DND-41 (cell line): ENCODE measurements at regions not wholly inside any gene's neighbourhood (a gene's known extent, or its start where the extent isn't known, plus 50 kb on each side); places are given as distances from the start of the nearest gene placed in this dataset.

Source experiments
- EZH2 ChIP-seq: IDR thresholded peaks from 3 replicates; pipeline ENCODE4 v1.6.1; 2012; ENCODE audit warnings: borderline replicate concordance, low read depth, mild to moderate bottlenecking, moderate library complexity, low read length, inconsistent platforms; ENCODE audit not compliant: severe bottlenecking
- TF ChIP-seq, protein P1 (sequence below): IDR thresholded peaks from 2 replicates; pipeline ENCODE4 v1.5.1; 2012; ENCODE audit warnings: borderline replicate concordance, low read length, moderate library complexity, mild to moderate bottlenecking; ENCODE audit not compliant: poor library complexity, severe bottlenecking; ENCODE audit errors: extremely low read depth

DNA sequence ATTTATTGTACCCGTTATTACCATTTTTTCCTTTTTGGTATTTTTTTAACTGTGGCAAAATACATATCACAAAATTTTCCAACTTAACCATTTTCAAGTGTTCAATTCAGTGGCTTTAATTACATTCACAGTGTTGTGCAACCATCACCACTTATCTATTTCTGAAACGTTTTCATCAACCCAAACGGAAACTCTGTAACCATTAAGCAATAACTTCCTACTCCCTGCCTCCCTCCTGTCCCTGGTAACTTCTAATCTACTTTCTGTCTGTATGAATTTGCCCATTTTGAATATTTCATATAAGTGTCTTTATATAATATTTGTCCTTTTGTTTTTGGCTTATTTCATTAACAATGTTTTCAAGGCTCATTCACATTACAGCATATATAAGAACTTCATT is 57.4 kb upstream of the MSN start:
- TF ChIP-seq, protein P1, sequence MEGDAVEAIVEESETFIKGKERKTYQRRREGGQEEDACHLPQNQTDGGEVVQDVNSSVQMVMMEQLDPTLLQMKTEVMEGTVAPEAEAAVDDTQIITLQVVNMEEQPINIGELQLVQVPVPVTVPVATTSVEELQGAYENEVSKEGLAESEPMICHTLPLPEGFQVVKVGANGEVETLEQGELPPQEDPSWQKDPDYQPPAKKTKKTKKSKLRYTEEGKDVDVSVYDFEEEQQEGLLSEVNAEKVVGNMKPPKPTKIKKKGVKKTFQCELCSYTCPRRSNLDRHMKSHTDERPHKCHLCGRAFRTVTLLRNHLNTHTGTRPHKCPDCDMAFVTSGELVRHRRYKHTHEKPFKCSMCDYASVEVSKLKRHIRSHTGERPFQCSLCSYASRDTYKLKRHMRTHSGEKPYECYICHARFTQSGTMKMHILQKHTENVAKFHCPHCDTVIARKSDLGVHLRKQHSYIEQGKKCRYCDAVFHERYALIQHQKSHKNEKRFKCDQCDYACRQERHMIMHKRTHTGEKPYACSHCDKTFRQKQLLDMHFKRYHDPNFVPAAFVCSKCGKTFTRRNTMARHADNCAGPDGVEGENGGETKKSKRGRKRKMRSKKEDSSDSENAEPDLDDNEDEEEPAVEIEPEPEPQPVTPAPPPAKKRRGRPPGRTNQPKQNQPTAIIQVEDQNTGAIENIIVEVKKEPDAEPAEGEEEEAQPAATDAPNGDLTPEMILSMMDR, result no peak
- no peak for TF ChIP-seq EZH2
